PC-3 (cell line): ENCODE measurements at regions not wholly inside any gene's neighbourhood (a gene's known extent, or its start where the extent isn't known, plus 50 kb on each side); places are given as distances from the start of the nearest gene placed in this dataset.

Source experiments
- CTCF ChIP-seq: fragments of 300-600 bp; sonication (generic); conservative IDR thresholded peaks from 2 replicates; pipeline ENCODE4 v1.5.1; 2017; ENCODE audit warnings: antibody characterized with exemption, low read depth, mild to moderate bottlenecking, low read length
- EZH2 ChIP-seq: fragments of 300-600 bp; sonication (generic); IDR thresholded peaks from one replicate; pipeline ENCODE4 v1.6.1; 2017; ENCODE audit warnings: antibody characterized with exemption, mild to moderate bottlenecking, low read length; ENCODE audit not compliant: unreplicated experiment
- EZH2phosphoT487 ChIP-seq: fragments of 300-600 bp; sonication (generic); IDR thresholded peaks from 2 replicates; pipeline ENCODE4 v1.6.1; 2018; ENCODE audit warnings: mild to moderate bottlenecking, antibody characterized with exemption, low read length, borderline replicate concordance

DNA sequence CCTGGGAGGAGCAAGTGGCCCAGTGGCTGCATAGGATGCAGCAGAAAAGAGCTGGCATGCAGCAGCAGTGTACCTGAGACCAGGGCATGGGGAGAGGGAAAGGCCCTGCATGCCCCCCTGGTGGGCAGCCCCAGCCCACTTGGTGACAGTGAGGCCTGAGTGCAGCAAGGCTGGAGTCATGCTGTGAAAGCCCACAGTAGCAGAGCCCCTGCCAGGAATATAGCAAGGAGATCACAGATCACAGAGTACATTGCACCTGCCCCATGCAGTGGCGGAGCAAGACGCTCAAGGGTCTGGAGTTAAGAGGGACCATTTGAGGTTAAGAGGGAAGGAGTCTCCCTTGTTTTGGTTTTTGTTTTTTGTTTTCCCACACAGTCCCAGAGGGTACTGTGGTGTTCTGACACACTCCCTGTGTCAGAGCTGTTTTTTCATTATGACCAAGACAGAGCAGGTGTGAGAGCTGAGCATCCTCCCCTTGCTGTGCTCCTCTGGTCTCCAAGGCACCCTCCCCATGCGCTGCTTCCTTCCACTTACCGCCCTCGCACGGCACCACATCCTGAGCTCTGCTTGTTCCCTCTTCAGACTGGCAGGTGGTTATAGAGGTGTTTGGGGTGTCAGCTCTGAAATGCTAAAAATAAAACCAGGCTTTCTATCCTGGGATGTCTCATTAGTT is 85.0 kb upstream of the UBL3 start:
- TF ChIP-seq CTCF (no peak), EZH2 (no peak), EZH2phosphoT487 (no peak)
